Activated CD4-positive, alpha-beta memory T cell treated with anti-CD3 and anti-CD28 coated beads, Interleukin-2, amount 10 ng/mL, durations not matched to agents 7 days and 5 days (primary cell): ENCODE measurements at regions not wholly inside any gene's neighbourhood (a gene's known extent, or its start where the extent isn't known, plus 50 kb on each side); places are given as distances from the start of the nearest gene placed in this dataset.
"Not testable (repeated sequence)": the region's sequence is repeated elsewhere in the genome, so short reads cannot be mapped to it uniquely, and the experiment has no call there.

ENCODE experiments used
- CTCF ChIA-PET: fragments of 350-600 bp; sonication (Branson Sonifier 250); formaldehyde crosslinking; loops from one replicate; lab custom pipeline; 2021; ENCODE audit warnings: antibody characterized with exemption, inconsistent platforms; lab: Charles Lee
- POLR2A ChIA-PET: fragments of 350-600 bp; sonication (Branson Sonifier 250); formaldehyde crosslinking; loops from one replicate; lab custom pipeline; 2021; ENCODE audit warnings: antibody characterized with exemption; lab: Charles Lee
- DNase-seq: peaks from one replicate; pipeline ENCODE4 v3.0.0-alpha.2; 2020
- H3K27ac Mint-ChIP-seq: one replicate; pipeline ENCODE4 v1.8.0; 2021; ENCODE audit warnings: mild to moderate bottlenecking, mixed read lengths
- H3K27me3 Mint-ChIP-seq: one replicate; pipeline ENCODE4 v1.8.0; 2021; ENCODE audit warnings: mixed read lengths
- H3K36me3 Mint-ChIP-seq: one replicate; pipeline ENCODE4 v1.8.0; 2021; ENCODE audit warnings: low read depth, mixed read lengths
- H3K4me1 Mint-ChIP-seq: one replicate; pipeline ENCODE4 v1.8.0; 2021; ENCODE audit warnings: mixed read lengths
- H3K4me3 Mint-ChIP-seq: one replicate; pipeline ENCODE4 v1.8.0; 2021; ENCODE audit warnings: mild to moderate bottlenecking, mixed read lengths
- H3K9me3 Mint-ChIP-seq: one replicate; pipeline ENCODE4 v1.8.0; 2021; ENCODE audit warnings: mixed read lengths

DNA sequence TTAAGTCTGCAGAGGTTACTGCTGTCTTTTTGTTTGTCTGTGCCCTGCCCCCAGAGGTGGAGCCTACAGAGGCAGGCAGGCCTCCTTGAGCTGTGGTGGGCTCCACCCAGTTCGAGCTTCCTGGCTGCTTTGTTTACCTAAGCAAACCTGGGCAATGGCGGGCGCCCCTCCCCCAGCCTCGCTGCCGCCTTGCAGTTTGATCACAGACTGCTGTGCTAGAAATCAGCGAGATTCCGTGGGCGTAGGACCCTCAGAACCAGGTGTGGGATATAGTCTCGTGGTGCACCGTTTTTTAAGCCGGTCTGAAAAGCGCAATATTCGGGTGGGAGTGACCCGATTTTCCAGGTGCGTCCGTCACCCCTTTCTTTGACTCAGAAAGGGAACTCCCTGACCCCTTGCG lies 2146.3 kb upstream of the WWC1 start:
- H3K4me3 Mint-ChIP-seq, H3K27ac Mint-ChIP-seq, POLR2A ChIA-PET, DNase-seq, H3K4me1 Mint-ChIP-seq, CTCF ChIA-PET, H3K36me3 Mint-ChIP-seq, H3K9me3 Mint-ChIP-seq, H3K27me3 Mint-ChIP-seq: not testable (repeated sequence)

DNA sequence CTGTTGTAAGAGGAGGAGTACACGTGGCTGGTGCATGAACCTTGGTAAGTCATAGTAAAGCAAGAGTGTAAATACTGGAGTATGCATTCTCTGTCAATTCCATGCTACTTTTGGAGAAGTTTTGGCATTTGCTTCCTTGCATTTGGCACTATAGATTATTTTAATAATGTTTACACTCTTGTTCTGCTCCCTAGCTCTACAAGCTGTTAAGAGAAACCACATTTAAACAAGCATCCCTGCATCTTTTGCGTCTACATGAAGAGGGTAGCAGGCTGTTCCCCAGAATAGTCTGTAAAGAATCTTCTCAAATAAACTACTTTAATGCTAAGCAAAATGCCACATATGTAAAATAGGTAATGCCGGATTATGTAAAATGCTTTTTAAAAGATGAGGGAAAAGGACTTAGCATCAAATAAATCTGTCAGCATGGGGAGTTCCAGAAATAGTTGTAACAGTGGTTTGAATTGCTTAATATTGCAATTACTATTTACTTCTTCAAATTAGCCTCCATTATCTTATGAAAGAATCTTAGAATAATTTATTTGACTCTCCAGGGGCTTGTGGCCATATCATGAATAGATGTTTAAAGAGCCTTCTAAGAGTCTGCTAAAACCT lies 2127.3 kb upstream of the WWC1 start:
- no peak for DNase-seq
- ChIA-PET POLR2A (no interaction called here), CTCF (no interaction called here)
- H3K27ac Mint-ChIP-seq = no peak overlapping the region
- no peaks in the 10 kb centered on the region for H3K36me3 Mint-ChIP-seq
- no peaks in the 10 kb centered on the region for H3K4me1 Mint-ChIP-seq
- H3K4me3 Mint-ChIP-seq = no peak overlapping the region
- H3K9me3 Mint-ChIP-seq = no peaks in the 10 kb centered on the region
- H3K27me3 Mint-ChIP-seq = no peaks in the 10 kb centered on the region

DNA sequence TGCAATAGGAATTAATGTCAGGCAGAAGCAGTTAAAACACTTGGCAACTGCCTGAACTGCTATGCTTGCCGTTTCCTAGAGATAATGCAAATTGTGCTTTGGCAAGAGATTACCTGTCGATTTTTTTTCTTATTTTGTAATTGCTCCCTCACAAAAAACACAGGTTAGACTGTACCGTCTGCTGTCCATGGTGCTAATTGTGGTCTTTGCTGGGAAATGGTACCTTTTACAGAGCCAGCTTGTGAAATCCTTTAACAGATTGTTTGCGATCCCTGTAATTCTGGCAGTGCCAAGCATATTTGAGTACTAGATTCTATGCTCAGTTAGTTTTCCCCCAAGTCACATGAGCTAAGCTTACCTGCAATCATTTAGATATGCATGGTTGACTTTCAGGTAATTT lies 2125.8 kb upstream of the WWC1 start:
- Mint-ChIP-seq H3K36me3 (no peaks in the 10 kb centered on the region), H3K4me1 (no peaks in the 10 kb centered on the region), H3K4me3 (no peak overlapping the region), H3K27ac (no peak overlapping the region), H3K9me3 (peaks cover 2% of the 10 kb centered on the region), H3K27me3 (no peaks in the 10 kb centered on the region)
- POLR2A ChIA-PET = no interaction called here
- CTCF ChIA-PET = no interaction called here
- no peak for DNase-seq

DNA sequence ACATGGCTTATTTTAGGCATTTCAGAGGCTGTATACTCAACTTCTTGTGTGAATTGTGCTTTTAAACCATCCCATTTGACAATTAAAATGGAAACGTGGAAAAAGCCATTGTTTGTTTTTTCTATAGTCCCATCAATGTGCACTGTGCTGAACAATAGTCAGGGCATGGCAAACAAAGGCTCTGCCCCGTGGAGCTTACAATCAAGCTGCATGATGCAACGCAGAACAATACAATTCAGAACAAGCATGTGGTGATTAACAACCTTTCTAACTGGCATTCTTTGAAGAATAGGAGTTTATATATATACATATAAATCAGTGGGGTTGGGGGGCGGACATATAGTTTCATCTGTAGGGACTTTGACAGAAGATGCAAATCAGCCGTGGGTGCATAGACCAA lies 2125.4 kb upstream of the WWC1 start:
- Mint-ChIP-seq H3K4me3 (no peak overlapping the region), H3K4me1 (no peaks in the 10 kb centered on the region), H3K27ac (no peak overlapping the region), H3K27me3 (no peaks in the 10 kb centered on the region), H3K9me3 (peaks cover 2% of the 10 kb centered on the region), H3K36me3 (no peaks in the 10 kb centered on the region)
- CTCF ChIA-PET = no interaction called here
- no peak for DNase-seq
- POLR2A ChIA-PET = no interaction called here

DNA sequence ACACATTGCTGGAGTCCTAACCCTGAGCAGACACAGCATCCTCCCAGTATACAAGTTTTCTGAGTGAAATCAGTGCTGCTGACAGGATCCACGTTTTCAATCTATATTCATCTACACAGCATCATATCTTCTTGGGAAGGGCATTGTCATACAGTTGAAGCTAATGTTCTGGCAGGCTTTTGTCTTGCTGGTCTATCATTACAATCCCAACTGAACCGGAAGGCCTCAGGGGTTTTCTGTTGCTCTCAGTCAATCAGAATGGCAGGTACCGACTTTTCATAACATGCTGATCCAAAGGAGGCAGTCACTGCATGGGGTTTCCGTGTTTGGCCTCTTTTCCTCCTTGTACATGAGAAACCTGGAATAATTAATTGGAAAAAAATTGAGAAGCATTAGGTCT lies 2118.8 kb upstream of the WWC1 start:
- no peak for DNase-seq
- Mint-ChIP-seq H3K9me3 (peaks cover 17% of the 10 kb centered on the region), H3K27ac (no peak overlapping the region), H3K27me3 (no peaks in the 10 kb centered on the region), H3K4me1 (no peaks in the 10 kb centered on the region), H3K4me3 (no peak overlapping the region), H3K36me3 (no peaks in the 10 kb centered on the region)
- ChIA-PET CTCF (no interaction called here), POLR2A (no interaction called here)

DNA sequence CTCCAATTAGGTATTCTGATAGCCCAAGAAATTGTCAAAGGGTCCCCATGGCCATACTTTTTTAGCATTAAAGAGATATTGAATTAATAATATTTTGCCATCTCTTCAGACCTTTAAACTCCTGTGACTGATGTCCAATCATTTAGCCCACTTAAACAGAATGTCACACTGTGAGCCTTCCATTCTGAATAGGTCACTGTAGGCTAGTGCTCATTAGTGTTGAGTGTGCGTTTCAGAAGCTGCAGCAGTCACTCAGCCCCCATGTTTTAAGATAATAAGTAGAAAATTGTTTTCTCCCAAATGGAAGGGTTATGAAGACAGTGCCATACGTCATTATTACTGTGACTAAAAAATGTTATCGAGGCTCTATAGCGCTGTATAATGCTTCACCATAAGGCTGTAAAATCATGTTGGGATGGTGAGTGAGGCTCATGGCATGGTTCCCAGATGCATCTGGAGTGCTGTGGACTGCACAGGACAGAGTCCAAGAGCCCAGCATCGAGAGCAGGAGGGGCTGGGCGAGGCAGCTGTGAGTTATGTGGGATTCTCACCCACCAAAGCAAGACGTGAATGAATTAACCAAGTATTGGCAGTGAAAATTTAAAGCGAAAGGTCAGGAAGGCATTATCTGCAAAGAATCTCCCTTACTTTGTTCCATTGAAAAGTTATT lies 2112.9 kb upstream of the WWC1 start:
- ChIA-PET CTCF (no interaction called here), POLR2A (no interaction called here)
- H3K4me1 Mint-ChIP-seq = no peaks in the 10 kb centered on the region

GRCh38 chr5:166185185-166185584 lies 2106.3 kb upstream of the WWC1 start:
- ChIA-PET POLR2A (no interaction called here), CTCF (no interaction called here)
- no peaks in the 10 kb centered on the region for H3K36me3 Mint-ChIP-seq
- no peak overlapping the region for H3K4me3 Mint-ChIP-seq
- H3K4me1 Mint-ChIP-seq = no peaks in the 10 kb centered on the region
- no peak for DNase-seq
- H3K27ac Mint-ChIP-seq = no peak overlapping the region
- peaks cover 18% of the 10 kb centered on the region for H3K9me3 Mint-ChIP-seq
- H3K27me3 Mint-ChIP-seq = no peaks in the 10 kb centered on the region

More for the DNA sequence above, 2112.9 kb upstream of the WWC1 start:
- Mint-ChIP-seq H3K27me3 (no peaks in the 10 kb centered on the region), H3K36me3 (no peaks in the 10 kb centered on the region), H3K27ac (no peak overlapping the region), H3K9me3 (peaks cover 25% of the 10 kb centered on the region), H3K4me3 (no peak overlapping the region)
- no peak for DNase-seq

- H3K4me1 Mint-ChIP-seq = no peaks in the 10 kb centered on the region
- H3K4me3 Mint-ChIP-seq = no peak overlapping the region
- CTCF ChIA-PET = no interaction called here
- POLR2A ChIA-PET = no interaction called here
- H3K36me3 Mint-ChIP-seq = no peaks in the 10 kb centered on the region
- no peak for DNase-seq
- H3K27me3 Mint-ChIP-seq = no peaks in the 10 kb centered on the region
- H3K27ac Mint-ChIP-seq = no peak overlapping the region
- peaks cover 10% of the 10 kb centered on the region for H3K9me3 Mint-ChIP-seq
These were observed 2102.7 kb upstream of the WWC1 start for GRCh38 chr5:166188501-166189325.

- H3K27ac Mint-ChIP-seq = no peak overlapping the region
- CTCF ChIA-PET = no interaction called here
- no peaks in the 10 kb centered on the region for H3K36me3 Mint-ChIP-seq
- no peak for DNase-seq
- H3K4me1 Mint-ChIP-seq = no peaks in the 10 kb centered on the region
- H3K4me3 Mint-ChIP-seq = no peak overlapping the region
- peaks cover 10% of the 10 kb centered on the region for H3K9me3 Mint-ChIP-seq
- POLR2A ChIA-PET = no interaction called here
- H3K27me3 Mint-ChIP-seq = no peaks in the 10 kb centered on the region
These were observed 2098.7 kb upstream of the WWC1 start for GRCh38 chr5:166192696-166193095.

GRCh38 chr5:166195981-166196380 lies 2095.5 kb upstream of the WWC1 start:
- DNase-seq = no peak
- ChIA-PET CTCF (interaction anchor here (0.8 kb wide), 1 partner anchor 763 kb away, joined by 3 read pairs; no protein-coding TSS in a partner anchor), POLR2A (no interaction called here)
- no peak overlapping the region for H3K4me3 Mint-ChIP-seq
- peaks cover 5% of the 10 kb centered on the region for H3K9me3 Mint-ChIP-seq
- no peaks in the 10 kb centered on the region for H3K27me3 Mint-ChIP-seq
- no peaks in the 10 kb centered on the region for H3K4me1 Mint-ChIP-seq
- no peaks in the 10 kb centered on the region for H3K36me3 Mint-ChIP-seq
- H3K27ac Mint-ChIP-seq = no peak overlapping the region

DNA sequence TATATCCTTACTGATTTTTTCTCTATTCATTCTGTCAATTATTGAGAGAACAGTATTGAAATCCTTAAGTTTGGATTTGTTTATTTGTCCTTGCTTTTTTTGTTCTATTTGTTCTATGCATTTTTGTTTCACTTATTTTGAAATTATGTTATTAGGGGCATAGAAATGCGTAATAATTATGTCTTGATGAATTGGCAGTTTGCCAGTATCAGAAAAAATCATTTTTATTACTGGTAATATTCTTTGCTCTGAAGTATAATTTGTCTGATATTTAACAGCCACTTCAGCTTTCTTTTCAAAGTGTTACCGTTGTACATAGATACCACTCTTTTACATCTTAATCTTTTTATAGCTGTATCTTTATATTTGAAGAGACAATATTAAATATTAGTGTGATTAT lies 2090.9 kb upstream of the WWC1 start:
- no peak for DNase-seq
- H3K9me3 Mint-ChIP-seq = peaks cover 8% of the 10 kb centered on the region
- H3K4me1 Mint-ChIP-seq = no peaks in the 10 kb centered on the region
- no peaks in the 10 kb centered on the region for H3K36me3 Mint-ChIP-seq
- no peak overlapping the region for H3K4me3 Mint-ChIP-seq
- ChIA-PET CTCF (no interaction called here), POLR2A (no interaction called here)
- no peaks in the 10 kb centered on the region for H3K27me3 Mint-ChIP-seq
- H3K27ac Mint-ChIP-seq = no peak overlapping the region

GRCh38 chr5:166211640-166212039 lies 2079.8 kb upstream of the WWC1 start:
- POLR2A ChIA-PET = no interaction called here
- no peaks in the 10 kb centered on the region for H3K4me1 Mint-ChIP-seq
- H3K27me3 Mint-ChIP-seq = no peaks in the 10 kb centered on the region
- H3K36me3 Mint-ChIP-seq = no peaks in the 10 kb centered on the region
- no peak for DNase-seq
- H3K9me3 Mint-ChIP-seq = peaks cover 13% of the 10 kb centered on the region
- H3K4me3 Mint-ChIP-seq = no peak overlapping the region
- no peak overlapping the region for H3K27ac Mint-ChIP-seq
- CTCF ChIA-PET = no interaction called here

- peaks cover 12% of the 10 kb centered on the region for H3K9me3 Mint-ChIP-seq
- ChIA-PET POLR2A (no interaction called here), CTCF (no interaction called here)
- no peaks in the 10 kb centered on the region for H3K4me1 Mint-ChIP-seq
- no peak overlapping the region for H3K4me3 Mint-ChIP-seq
- H3K27me3 Mint-ChIP-seq = no peaks in the 10 kb centered on the region
- DNase-seq = no peak
- H3K27ac Mint-ChIP-seq = no peak overlapping the region
- H3K36me3 Mint-ChIP-seq = no peaks in the 10 kb centered on the region
These were observed 2055.1 kb upstream of the WWC1 start for GRCh38 chr5:166236327-166236726.
